ENCODE measurements at regions not wholly inside any gene's neighbourhood (a gene's known extent, or its start where the extent isn't known, plus 50 kb on each side); places are given as distances from the start of the nearest gene placed in this dataset.

DNA sequence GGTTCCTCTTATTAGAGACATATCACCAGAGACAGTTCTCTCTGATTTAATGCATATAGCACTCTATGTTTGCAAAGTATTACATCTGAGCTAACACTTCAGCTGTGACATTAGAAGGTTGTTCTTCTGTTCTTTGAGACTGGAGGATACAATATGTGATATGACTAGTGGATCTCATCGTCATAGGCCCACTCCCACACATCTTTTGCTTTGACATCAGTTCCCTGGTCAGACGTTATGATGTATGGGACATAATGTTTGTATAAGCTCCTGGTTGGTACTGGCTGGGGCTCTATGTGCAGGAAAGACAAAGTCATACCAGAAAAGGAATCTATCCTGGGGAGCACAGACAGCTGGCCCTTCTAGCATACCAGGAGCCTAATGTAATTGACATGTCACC is 57.7 kb upstream of the MAML3 start:
- TF ChIP-seq, protein P1, sequence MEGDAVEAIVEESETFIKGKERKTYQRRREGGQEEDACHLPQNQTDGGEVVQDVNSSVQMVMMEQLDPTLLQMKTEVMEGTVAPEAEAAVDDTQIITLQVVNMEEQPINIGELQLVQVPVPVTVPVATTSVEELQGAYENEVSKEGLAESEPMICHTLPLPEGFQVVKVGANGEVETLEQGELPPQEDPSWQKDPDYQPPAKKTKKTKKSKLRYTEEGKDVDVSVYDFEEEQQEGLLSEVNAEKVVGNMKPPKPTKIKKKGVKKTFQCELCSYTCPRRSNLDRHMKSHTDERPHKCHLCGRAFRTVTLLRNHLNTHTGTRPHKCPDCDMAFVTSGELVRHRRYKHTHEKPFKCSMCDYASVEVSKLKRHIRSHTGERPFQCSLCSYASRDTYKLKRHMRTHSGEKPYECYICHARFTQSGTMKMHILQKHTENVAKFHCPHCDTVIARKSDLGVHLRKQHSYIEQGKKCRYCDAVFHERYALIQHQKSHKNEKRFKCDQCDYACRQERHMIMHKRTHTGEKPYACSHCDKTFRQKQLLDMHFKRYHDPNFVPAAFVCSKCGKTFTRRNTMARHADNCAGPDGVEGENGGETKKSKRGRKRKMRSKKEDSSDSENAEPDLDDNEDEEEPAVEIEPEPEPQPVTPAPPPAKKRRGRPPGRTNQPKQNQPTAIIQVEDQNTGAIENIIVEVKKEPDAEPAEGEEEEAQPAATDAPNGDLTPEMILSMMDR (IDR thresholded peaks at IDR 0.05; ENCODE audit: low read depth, low read length, poor library complexity, severe bottlenecking), result no peak
- no peak for TF ChIP-seq EZH2phosphoT487 (IDR thresholded peaks at IDR 0.05; ENCODE audit: borderline replicate concordance, low read length)
- no peaks in the 10 kb centered on the region for H3K9me3 ChIP-seq (ENCODE audit: control insufficient read depth, insufficient read depth, low read length)
- H3K36me3 ChIP-seq (ENCODE audit: control insufficient read depth, low read length), result no peaks in the 10 kb centered on the region
- H3K9me2 ChIP-seq (replicated peaks; ENCODE audit: control insufficient read depth, low read length), result no peaks in the 10 kb centered on the region
- H4K20me1 ChIP-seq (ENCODE audit: control insufficient read depth, insufficient read depth, low read depth, low read length), result no peaks in the 10 kb centered on the region
- H3K27ac ChIP-seq (ENCODE audit: low read depth, low read length), result no peak overlapping the region
- no peaks in the 10 kb centered on the region for H3K4me1 ChIP-seq (ENCODE audit: control insufficient read depth, low read length)
- no peak overlapping the region for H3K4me3 ChIP-seq (ENCODE audit: low read length)
- H3F3A ChIP-seq (ENCODE audit: control insufficient read depth, insufficient read depth), result no peaks in the 10 kb centered on the region
- peaks cover 4% of the 10 kb centered on the region for H3K27me3 ChIP-seq (ENCODE audit: control insufficient read depth, low read length)
- H3K4me2 ChIP-seq (ENCODE audit: low read length), result no peak overlapping the region
- no peaks in the 10 kb centered on the region for H3K79me2 ChIP-seq (ENCODE audit: control insufficient read depth, low read length)

DNA sequence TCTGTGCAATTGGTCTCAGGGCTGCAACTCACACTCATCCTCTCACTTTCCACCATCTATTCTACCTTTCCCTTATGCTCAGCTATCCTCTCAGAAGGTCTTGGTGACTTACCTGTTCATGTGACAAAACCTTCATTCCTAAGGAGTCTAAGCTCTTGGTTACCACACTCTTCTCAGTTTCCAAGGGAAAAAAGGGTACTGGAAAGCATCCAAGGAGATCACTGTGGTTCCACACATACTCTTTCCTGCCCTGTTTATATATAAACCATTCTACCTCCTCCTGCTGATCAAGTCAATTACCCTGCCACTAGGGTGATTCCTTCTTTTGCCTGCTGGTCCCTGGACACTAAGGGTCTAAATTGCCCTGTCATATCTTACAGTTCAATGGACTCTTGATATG is 57.2 kb upstream of the MAML3 start:
- TF ChIP-seq, protein P1 (IDR thresholded peaks at IDR 0.05; ENCODE audit: low read depth, low read length, poor library complexity, severe bottlenecking), result no peak
- TF ChIP-seq EZH2phosphoT487 (IDR thresholded peaks at IDR 0.05; ENCODE audit: borderline replicate concordance, low read length), result no peak
- Histone ChIP-seq H3K79me2 (ENCODE audit: control insufficient read depth, low read length) (no peaks in the 10 kb centered on the region), H3K36me3 (ENCODE audit: control insufficient read depth, low read length) (no peaks in the 10 kb centered on the region), H3K4me2 (ENCODE audit: low read length) (no peak overlapping the region), H3K9me3 (ENCODE audit: control insufficient read depth, insufficient read depth, low read length) (no peaks in the 10 kb centered on the region), H3K4me1 (ENCODE audit: control insufficient read depth, low read length) (no peaks in the 10 kb centered on the region), H4K20me1 (ENCODE audit: control insufficient read depth, insufficient read depth, low read depth, low read length) (no peaks in the 10 kb centered on the region), H3K27ac (ENCODE audit: low read depth, low read length) (no peak overlapping the region), H3F3A (ENCODE audit: control insufficient read depth, insufficient read depth) (no peaks in the 10 kb centered on the region), H3K27me3 (ENCODE audit: control insufficient read depth, low read length) (peaks cover 5% of the 10 kb centered on the region), H3K9me2 (replicated peaks; ENCODE audit: control insufficient read depth, low read length) (no peaks in the 10 kb centered on the region), H3K4me3 (ENCODE audit: low read length) (no peak overlapping the region)

DNA sequence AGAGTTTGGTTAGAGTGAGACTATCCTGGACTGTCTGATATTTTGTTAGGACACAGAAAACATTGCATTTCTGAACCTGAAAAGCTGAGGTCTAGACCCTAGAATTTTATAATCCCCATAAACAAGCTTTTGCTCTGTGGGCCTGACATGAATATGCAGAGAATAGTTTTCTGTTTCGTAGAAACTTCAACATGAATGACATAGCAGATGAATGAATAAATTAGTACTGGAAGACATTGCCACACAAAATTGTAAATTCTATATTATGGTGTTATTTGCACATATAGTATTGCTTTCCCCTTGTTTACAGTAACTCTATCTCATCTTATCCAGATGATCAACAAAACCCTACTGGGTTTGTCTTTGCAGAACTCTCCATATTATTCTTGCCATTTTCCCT is 54.9 kb upstream of the MAML3 start:
- H3K9me3 ChIP-seq (ENCODE audit: control insufficient read depth, insufficient read depth, low read length), result no peaks in the 10 kb centered on the region
- H3K4me3 ChIP-seq (ENCODE audit: low read length), result no peak overlapping the region
- no peaks in the 10 kb centered on the region for H3K4me1 ChIP-seq (ENCODE audit: control insufficient read depth, low read length)
- H3K9me2 ChIP-seq (replicated peaks; ENCODE audit: control insufficient read depth, low read length), result no peaks in the 10 kb centered on the region
- no peaks in the 10 kb centered on the region for H3K36me3 ChIP-seq (ENCODE audit: control insufficient read depth, low read length)
- H3K4me2 ChIP-seq (ENCODE audit: low read length), result no peak overlapping the region
- no peak overlapping the region for H3K27ac ChIP-seq (ENCODE audit: low read depth, low read length)
- H4K20me1 ChIP-seq (ENCODE audit: control insufficient read depth, insufficient read depth, low read depth, low read length), result no peaks in the 10 kb centered on the region
- H3K27me3 ChIP-seq (ENCODE audit: control insufficient read depth, low read length), result peaks cover 14% of the 10 kb centered on the region
- H3F3A ChIP-seq (ENCODE audit: control insufficient read depth, insufficient read depth), result no peaks in the 10 kb centered on the region
- no peak for TF ChIP-seq EZH2phosphoT487 (IDR thresholded peaks at IDR 0.05; ENCODE audit: borderline replicate concordance, low read length)
- TF ChIP-seq, protein P1 (IDR thresholded peaks at IDR 0.05; ENCODE audit: low read depth, low read length, poor library complexity, severe bottlenecking), result no peak
- H3K79me2 ChIP-seq (ENCODE audit: control insufficient read depth, low read length), result no peaks in the 10 kb centered on the region

Data from DOHH2 (cell line).